ENCODE measurements at regions not wholly inside any gene's neighbourhood (a gene's known extent, or its start where the extent isn't known, plus 50 kb on each side); places are given as distances from the start of the nearest gene placed in this dataset.

GRCh38 chr2:37825586-37825985, 99.5 kb upstream of the RMDN2 start:
- TF ChIP-seq POLR2A (IDR thresholded peaks at IDR 0.05; ENCODE audit: low read depth, low read length) (no peak), SPI1 (IDR thresholded peaks at IDR 0.05; ENCODE audit: low read depth, low read length) (no peak)

Data from GM12891 (cell line).